HEK293T (cell line): ENCODE measurements at regions not wholly inside any gene's neighbourhood (a gene's known extent, or its start where the extent isn't known, plus 50 kb on each side); places are given as distances from the start of the nearest gene placed in this dataset.
"Not testable (repeated sequence)": the region's sequence is repeated elsewhere in the genome, so short reads cannot be mapped to it uniquely, and the experiment has no call there.

Source experiments
- CTCF ChIA-PET: fragments of 350-600 bp; formaldehyde crosslinking; extraction: SDS; loops from one replicate; lab custom pipeline; 2021; ENCODE audit warnings: antibody characterized with exemption, inconsistent platforms; lab: Yijun Ruan, JAX
- POLR2A ChIA-PET: fragments of 350-600 bp; formaldehyde crosslinking; extraction: SDS; loops from one replicate; lab custom pipeline; 2020; ENCODE audit warnings: antibody characterized with exemption, inconsistent platforms; lab: Yijun Ruan, JAX
- DNase-seq: peaks from one replicate; pipeline ENCODE4 v3.0.0; 2012; ENCODE audit warnings: mixed read lengths; ENCODE audit errors: extremely low spot score
- BHLHE40 ChIP-seq: fragments of 450-650 bp; IDR thresholded peaks from 2 replicates; pipeline ENCODE4 v1.6.1; 2016; ENCODE audit warnings: mild to moderate bottlenecking, moderate library complexity, borderline replicate concordance
- CTBP1 ChIP-seq: fragments of 450-650 bp; IDR thresholded peaks from 2 replicates; pipeline ENCODE4 v1.6.1; 2016; ENCODE audit warnings: borderline replicate concordance
- FOXA1 ChIP-seq: fragments of 450-650 bp; IDR thresholded peaks from 2 replicates; pipeline ENCODE4 v1.6.1; 2016; ENCODE audit warnings: mild to moderate bottlenecking
- FOXK2 ChIP-seq: fragments of 450-650 bp; IDR thresholded peaks from 2 replicates; pipeline ENCODE4 v1.6.1; 2016; ENCODE audit warnings: mild to moderate bottlenecking
- FOXM1 ChIP-seq: fragments of 450-650 bp; IDR thresholded peaks from 2 replicates; pipeline ENCODE4 v1.6.1; 2017; ENCODE audit warnings: mild to moderate bottlenecking, borderline replicate concordance
- L3MBTL2 ChIP-seq: fragments of 450-650 bp; conservative IDR thresholded peaks from 2 replicates; pipeline ENCODE4 v1.6.1; 2016; ENCODE audit warnings: mild to moderate bottlenecking
- LEF1 ChIP-seq: fragments of 450-650 bp; IDR thresholded peaks from 2 replicates; pipeline ENCODE4 v1.6.1; 2017; ENCODE audit warnings: mild to moderate bottlenecking, borderline replicate concordance
- NFRKB ChIP-seq: fragments of 450-650 bp; IDR thresholded peaks from 2 replicates; pipeline ENCODE4 v1.6.1; 2016; ENCODE audit warnings: mild to moderate bottlenecking, moderate library complexity
- PKNOX1 ChIP-seq: fragments of 450-650 bp; IDR thresholded peaks from 2 replicates; pipeline ENCODE4 v1.6.1; 2016
- SP1 ChIP-seq: fragments of 450-650 bp; IDR thresholded peaks from 2 replicates; pipeline ENCODE4 v1.6.1; 2017
- SUZ12 ChIP-seq: fragments of 450-650 bp; IDR thresholded peaks from 2 replicates; pipeline ENCODE4 v1.6.1; 2016; ENCODE audit warnings: mild to moderate bottlenecking
- TARDBP ChIP-seq: fragments of 450-650 bp; IDR thresholded peaks from 2 replicates; pipeline ENCODE4 v1.6.1; 2016
- ZNF384 ChIP-seq: fragments of 450-650 bp; IDR thresholded peaks from 2 replicates; pipeline ENCODE4 v1.6.1; 2016

GRCh38 chr11:94235772-94236171 lies 68.6 kb upstream of the IZUMO1R start:
- POLR2A ChIA-PET, DNase-seq, CTCF ChIA-PET: not testable (repeated sequence)

- peak; percentile 64; the same call in 1 of the 2 replicates for TF ChIP-seq TARDBP
- CTCF ChIA-PET, POLR2A ChIA-PET, DNase-seq: not testable (repeated sequence)
Measured at GRCh38 chr11:94236416-94236815, 68.0 kb upstream of the IZUMO1R start.

GRCh38 chr11:94237447-94238153 lies 66.8 kb upstream of the IZUMO1R start:
- DNase-seq, POLR2A ChIA-PET: not testable (repeated sequence)

GRCh38 chr11:94238154-94238735 lies 66.1 kb upstream of the IZUMO1R start:
- DNase-seq, POLR2A ChIA-PET: not testable (repeated sequence)
- TF ChIP-seq SUZ12 (peak; percentile 52; the same call in 1 of the 2 replicates), LEF1 (peak; percentile 39; the same call in 1 of the 2 replicates)

More at GRCh38 chr11:94237447-94238153, 66.8 kb upstream of the IZUMO1R start:
- CTCF ChIA-PET, result interaction anchor here (0.6 kb wide), 1 partner anchor 314 kb away, joined by 3 read pairs; no protein-coding TSS in a partner anchor

DNA sequence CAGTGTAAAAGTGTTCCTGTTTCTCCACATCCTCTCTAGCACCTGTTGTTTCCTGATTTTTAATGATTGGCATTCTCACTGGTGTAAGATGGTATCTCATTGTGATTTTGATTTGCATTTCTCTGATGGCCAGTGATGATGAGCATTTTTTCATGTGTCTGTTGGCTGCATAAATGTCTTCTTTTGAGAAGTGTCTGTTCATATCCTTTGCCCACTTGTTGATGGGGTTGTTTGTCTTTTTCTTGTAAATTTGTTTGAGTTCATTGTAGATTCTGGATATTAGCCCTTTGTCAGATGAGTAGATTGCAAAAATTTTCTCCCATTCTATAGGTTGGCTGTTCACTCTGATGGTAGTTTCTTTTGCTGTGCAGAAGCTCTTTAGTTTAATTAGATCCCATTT lies 65.6 kb upstream of the IZUMO1R start:
- CTCF ChIA-PET, DNase-seq, POLR2A ChIA-PET: not testable (repeated sequence)
- 0 out of 2 replicates have a peak, but pooled peaks have one; percentile 38 for TF ChIP-seq L3MBTL2
- 0 out of 2 replicates have a peak, but pooled peaks have one; percentile 2 for TF ChIP-seq SUZ12

More at GRCh38 chr11:94238154-94238735, 66.1 kb upstream of the IZUMO1R start:
- CTCF ChIA-PET, result interaction anchor here (0.6 kb wide), 1 partner anchor 314 kb away, joined by 3 read pairs; no protein-coding TSS in a partner anchor

- ChIA-PET POLR2A (no interaction called here), CTCF (no interaction called here)
- no peak for TF ChIP-seq SP1
- TF ChIP-seq ZNF384, result no peak
- TF ChIP-seq FOXM1, result no peak
- no peak for TF ChIP-seq LEF1
- no peak for TF ChIP-seq FOXK2
- no peak for TF ChIP-seq PKNOX1
- DNase-seq, result no peak
Measured at GRCh38 chr11:94241896-94242295, 62.5 kb upstream of the IZUMO1R start.

- POLR2A ChIA-PET, result no interaction called here
- no peak for TF ChIP-seq FOXM1
- TF ChIP-seq LEF1, result no peak
- no peak for TF ChIP-seq ZNF384
- no peak for TF ChIP-seq CTBP1
- TF ChIP-seq NFRKB, result no peak
- no peak for TF ChIP-seq SUZ12
- no peak for TF ChIP-seq SP1
- CTCF ChIA-PET, result no interaction called here
- DNase-seq, result no peak
Measured at GRCh38 chr11:94243571-94244515, 60.5 kb upstream of the IZUMO1R start.

- ChIA-PET POLR2A (no interaction called here), CTCF (no interaction called here)
- TF ChIP-seq L3MBTL2 (no peak), PKNOX1 (no peak), FOXA1 (no peak), FOXK2 (no peak), TARDBP (no peak), SP1 (no peak), FOXM1 (no peak), NFRKB (no peak), BHLHE40 (no peak), ZNF384 (no peak), CTBP1 (no peak)
- DNase-seq, result no peak
Measured at GRCh38 chr11:94245121-94245520, 59.3 kb upstream of the IZUMO1R start.

GRCh38 chr11:94248301-94248700 lies 56.1 kb upstream of the IZUMO1R start:
- CTCF ChIA-PET, result interaction anchor here (0.7 kb wide), 1 partner anchor 354 kb away, joined by 3 read pairs; no protein-coding TSS in a partner anchor
- DNase-seq, POLR2A ChIA-PET: not testable (repeated sequence)
